ENCODE measurements at regions not wholly inside any gene's neighbourhood (a gene's known extent, or its start where the extent isn't known, plus 50 kb on each side); places are given as distances from the start of the nearest gene placed in this dataset.

GRCh38 chr9:29241320-29241719 is 1668.0 kb upstream of the C9orf72 start:
- no peak overlapping the region for H2BK20ac ChIP-seq (ENCODE audit: low read length)
- no peak overlapping the region for H3K56ac ChIP-seq (replicated peaks; ENCODE audit: insufficient read length, low read depth, low read length)
- no peak overlapping the region for H3K27ac ChIP-seq (ENCODE audit: low read depth, low read length)
- no peak overlapping the region for H3K18ac ChIP-seq (ENCODE audit: extremely low read depth, low read length)
- CTCF ChIA-PET (ENCODE audit: partially characterized antibody): no interaction called here
- H2BK15ac ChIP-seq (ENCODE audit: low read length): no peak overlapping the region
- no peaks in the 10 kb centered on the region for H3K36me3 ChIP-seq (ENCODE audit: control insufficient read depth in 2 of 4, insufficient read depth in 4 of 4, low read length in 3 of 4)
- no peaks in the 10 kb centered on the region for H3K23me2 ChIP-seq (ENCODE audit: low read depth, low read length)
- no peak overlapping the region for H3K14ac ChIP-seq (ENCODE audit: insufficient read length)
- H3K27me3 ChIP-seq (replicated peaks in 1 of 4; ENCODE audit: control insufficient read depth in 3 of 4, extremely low read depth in 1 of 4, insufficient read depth in 3 of 4, low read length in 3 of 4): no peaks in the 10 kb centered on the region
- no peak overlapping the region for H3K4ac ChIP-seq (replicated peaks; ENCODE audit: insufficient read length, low read depth, low read length)
- no peak for FAIRE-seq
- H2BK120ac ChIP-seq (replicated peaks; ENCODE audit: low read depth, low read length): no peak overlapping the region
- no peaks in the 10 kb centered on the region for H3K79me2 ChIP-seq (ENCODE audit: control insufficient read depth in 1 of 2, insufficient read depth in 2 of 2, low read length in 2 of 2)
- no peaks in the 10 kb centered on the region for H3K4me1 ChIP-seq (replicated peaks in 1 of 4; ENCODE audit: control insufficient read depth in 3 of 4, insufficient read depth in 4 of 4, low read length in 3 of 4)
- H2AFZ ChIP-seq (ENCODE audit: low read length): no peak overlapping the region
- no peak overlapping the region for H4K91ac ChIP-seq (replicated peaks; ENCODE audit: insufficient read length, low read length)
- H2AK5ac ChIP-seq (ENCODE audit: low read depth, low read length): no peak overlapping the region
- H4K5ac ChIP-seq (ENCODE audit: insufficient read length, low read depth, low read length): no peak overlapping the region
- H3K4me2 ChIP-seq (ENCODE audit: insufficient read depth in 1 of 2, low read depth in 2 of 2, low read length in 2 of 2): no peak overlapping the region
- H4K20me1 ChIP-seq (replicated peaks in 1 of 2; ENCODE audit: control insufficient read depth in 1 of 2, insufficient read depth in 2 of 2, low read length in 2 of 2): no peaks in the 10 kb centered on the region
- H3K9me3 ChIP-seq (ENCODE audit: insufficient read depth in 2 of 2, low read depth in 1 of 2, low read length in 1 of 2): no peaks in the 10 kb centered on the region
- 88% methylated on average over 1 of the region's 1 CpG; no CpG with 5 or more reads in 1 of the 2 experiments for WGBS, 2 experiments (ENCODE audit: extremely low coverage in 1 of 2, insufficient coverage in 1 of 2, insufficient read length in 1 of 2, insufficient replicate concordance in 2 of 2, low coverage in 1 of 2, low lambda C conversion rate in 2 of 2, missing lambda C conversion rate in 1 of 2)
- no peak for DNase-seq (ENCODE audit: low read depth in 1 of 2, low spot score in 2 of 2)
- H3K4me3 ChIP-seq (ENCODE audit: extremely low read depth in 1 of 4, insufficient read depth in 2 of 4, low read depth in 3 of 4, low read length in 4 of 4): no peak overlapping the region
- no peak overlapping the region for H2BK12ac ChIP-seq (ENCODE audit: low read depth, low read length)
- POLR2A ChIA-PET (ENCODE audit: partially characterized antibody): no interaction called here
- no peaks in the 10 kb centered on the region for H3K79me1 ChIP-seq (ENCODE audit: low read depth, low read length)
- H2BK5ac ChIP-seq (ENCODE audit: low read depth, low read length): no peak overlapping the region
- no peak overlapping the region for H3K9ac ChIP-seq (replicated peaks in 1 of 4; ENCODE audit: extremely low read depth in 1 of 4, low read depth in 3 of 4, low read length in 3 of 4)
- no peak overlapping the region for H4K8ac ChIP-seq (ENCODE audit: extremely low read depth, insufficient read depth, low read length)
- H3K23ac ChIP-seq (ENCODE audit: insufficient read length): no peak overlapping the region
- TF ChIP-seq ASH2L (IDR thresholded peaks at IDR 0.05; ENCODE audit: low read length) (no peak), CHD2 (IDR thresholded peaks at IDR 0.05; ENCODE audit: low read length) (no peak), EP300 (IDR thresholded peaks at IDR 0.05; ENCODE audit: borderline replicate concordance in 1 of 2, low read depth in 2 of 2, low read length in 2 of 2) (no peak), TCF12 (IDR thresholded peaks at IDR 0.05; ENCODE audit: low read depth, low read length) (no peak), TAF1 (IDR thresholded peaks at IDR 0.05; ENCODE audit: low read depth, low read length) (no peak), CTCF (IDR thresholded peaks at IDR 0.05; ENCODE audit: control extremely low read depth in 1 of 3, insufficient read depth in 1 of 3, low read depth in 1 of 3, low read length in 3 of 3) (no peak), SP1 (IDR thresholded peaks at IDR 0.05; ENCODE audit: low read depth, low read length) (no peak), TBP (IDR thresholded peaks at IDR 0.05; ENCODE audit: low read depth, low read length) (no peak), CTBP2 (IDR thresholded peaks at IDR 0.05; ENCODE audit: borderline replicate concordance, insufficient read depth, insufficient read length, low read length) (no peak), MAX (IDR thresholded peaks at IDR 0.05) (no peak), GTF2F1 (IDR thresholded peaks at IDR 0.05; ENCODE audit: borderline replicate concordance, low read depth, low read length) (no peak), SP4 (IDR thresholded peaks at IDR 0.05; ENCODE audit: low read length) (no peak), YY1 (IDR thresholded peaks at IDR 0.05; ENCODE audit: low read depth, low read length) (no peak), JUND (IDR thresholded peaks at IDR 0.05; ENCODE audit: low read length) (no peak)
